Endothelial cell (in vitro differentiated cells): ENCODE measurements at regions not wholly inside any gene's neighbourhood (a gene's known extent, or its start where the extent isn't known, plus 50 kb on each side); places are given as distances from the start of the nearest gene placed in this dataset.

Source experiments
- DNase-seq: peaks from one replicate; pipeline ENCODE4 v3.0.0; 2021; ENCODE audit warnings: low spot score
- H3K27ac Mint-ChIP-seq: one replicate; pipeline ENCODE4 v1.8.0; 2021; ENCODE audit warnings: mixed read lengths, inconsistent platforms; ENCODE audit not compliant: unreplicated experiment
- H3K27me3 Mint-ChIP-seq: one replicate; pipeline ENCODE4 v1.8.0; 2021; ENCODE audit warnings: mild to moderate bottlenecking, moderate library complexity, mixed read lengths, inconsistent platforms; ENCODE audit not compliant: unreplicated experiment
- H3K36me3 Mint-ChIP-seq: one replicate; pipeline ENCODE4 v1.8.0; 2021; ENCODE audit warnings: mild to moderate bottlenecking, low read depth, mixed read lengths, inconsistent platforms; ENCODE audit not compliant: unreplicated experiment
- H3K4me1 Mint-ChIP-seq: one replicate; pipeline ENCODE4 v1.8.0; 2021; ENCODE audit warnings: mild to moderate bottlenecking, mixed read lengths, inconsistent platforms; ENCODE audit not compliant: unreplicated experiment
- H3K4me3 Mint-ChIP-seq: one replicate; pipeline ENCODE4 v1.8.0; 2021; ENCODE audit warnings: mild to moderate bottlenecking, mixed read lengths, inconsistent platforms; ENCODE audit not compliant: unreplicated experiment
- H3K9me3 Mint-ChIP-seq: one replicate; pipeline ENCODE4 v1.8.0; 2021; ENCODE audit warnings: mixed read lengths, inconsistent platforms; ENCODE audit not compliant: unreplicated experiment
- CTCF ChIP-seq: fragments of 200-600 bp; sonication (generic); IDR thresholded peaks from one replicate; pipeline ENCODE4 v1.5.0; 2021; ENCODE audit warnings: antibody characterized with exemption; ENCODE audit not compliant: unreplicated experiment

- no peak overlapping the region for H3K27ac Mint-ChIP-seq
- H3K4me3 Mint-ChIP-seq, result no peak overlapping the region
- no peaks in the 10 kb centered on the region for H3K27me3 Mint-ChIP-seq
- no peak for DNase-seq
- no peak for TF ChIP-seq CTCF
- H3K4me1 Mint-ChIP-seq, result no peaks in the 10 kb centered on the region
- H3K36me3 Mint-ChIP-seq, result no peaks in the 10 kb centered on the region
- no peaks in the 10 kb centered on the region for H3K9me3 Mint-ChIP-seq
These were observed 630.1 kb downstream of the TOX3 start for GRCh38 chr16:51916814-51917213.

- H3K4me1 Mint-ChIP-seq, result no peaks in the 10 kb centered on the region
- H3K27me3 Mint-ChIP-seq, result no peaks in the 10 kb centered on the region
- H3K36me3 Mint-ChIP-seq, result no peaks in the 10 kb centered on the region
- no peak for TF ChIP-seq CTCF
- no peaks in the 10 kb centered on the region for H3K9me3 Mint-ChIP-seq
- DNase-seq, result no peak
- no peak overlapping the region for H3K4me3 Mint-ChIP-seq
- no peak overlapping the region for H3K27ac Mint-ChIP-seq
These were observed 630.7 kb downstream of the TOX3 start for GRCh38 chr16:51916231-51916630.

GRCh38 chr16:51907680-51908079 is 639.3 kb downstream of the TOX3 start:
- Mint-ChIP-seq H3K27me3 (peaks cover 1% of the 10 kb centered on the region), H3K4me3 (no peak overlapping the region), H3K4me1 (no peaks in the 10 kb centered on the region), H3K27ac (no peak overlapping the region), H3K9me3 (no peaks in the 10 kb centered on the region), H3K36me3 (no peaks in the 10 kb centered on the region)
- no peak for DNase-seq
- TF ChIP-seq CTCF, result no peak

- Mint-ChIP-seq H3K9me3 (no peaks in the 10 kb centered on the region), H3K27me3 (no peaks in the 10 kb centered on the region), H3K27ac (no peak overlapping the region), H3K4me3 (no peak overlapping the region), H3K36me3 (no peaks in the 10 kb centered on the region), H3K4me1 (peaks cover 8% of the 10 kb centered on the region)
- no peak for DNase-seq
- no peak for TF ChIP-seq CTCF
These were observed 646.6 kb downstream of the TOX3 start for GRCh38 chr16:51900221-51900780.

GRCh38 chr16:51898872-51899271 is 648.1 kb downstream of the TOX3 start:
- Mint-ChIP-seq H3K27me3 (no peaks in the 10 kb centered on the region), H3K9me3 (no peaks in the 10 kb centered on the region), H3K27ac (peak overlapping the region; percentile 14), H3K4me3 (no peak overlapping the region), H3K36me3 (no peaks in the 10 kb centered on the region), H3K4me1 (peaks cover 8% of the 10 kb centered on the region)
- TF ChIP-seq CTCF, result no peak
- no peak for DNase-seq
